Subcutaneous abdominal adipose tissue (tissue), 5 donors: ENCODE measurements at regions not wholly inside any gene's neighbourhood (a gene's known extent, or its start where the extent isn't known, plus 50 kb on each side); places are given as distances from the start of the nearest gene placed in this dataset.

Experiments
- H3K27ac ChIP-seq: one replicate; pipeline ENCODE4 v1.7.0; 2013; ENCODE audit warnings: low read depth, mild to moderate bottlenecking, inconsistent platforms, low read length, moderate library complexity
- H3K27me3 ChIP-seq, 5 donors: one replicate each; pipeline ENCODE4 v1.7.0; 2013; ENCODE audit warnings: low read length in 5 of 5, inconsistent platforms in 1 of 5; ENCODE audit not compliant: control insufficient read depth in 5 of 5, insufficient read depth in 4 of 5
- H3K36me3 ChIP-seq, 5 donors: one replicate each; pipeline ENCODE4 v1.7.0; 2013; ENCODE audit warnings: low read length in 5 of 5; ENCODE audit not compliant: control insufficient read depth in 5 of 5, insufficient read depth in 5 of 5
- H3K4me1 ChIP-seq, 5 donors: one replicate each; pipeline ENCODE4 v1.7.0; 2013; ENCODE audit warnings: low read length in 5 of 5, mild to moderate bottlenecking in 3 of 5, moderate library complexity in 1 of 5; ENCODE audit not compliant: control insufficient read depth in 5 of 5, insufficient read depth in 5 of 5
- H3K4me3 ChIP-seq, 5 donors: one replicate each; pipeline ENCODE4 v1.7.0; 2013; ENCODE audit warnings: low read length in 5 of 5, low read depth in 1 of 5
- H3K9ac ChIP-seq, 5 donors: one replicate each; pipeline ENCODE4 v1.7.0; 2013; ENCODE audit warnings: low read length in 5 of 5, mild to moderate bottlenecking in 4 of 5, moderate library complexity in 3 of 5
- H3K9me3 ChIP-seq, 5 donors: one replicate each; pipeline ENCODE4 v1.7.0; 2013; ENCODE audit warnings: low read length in 5 of 5; ENCODE audit not compliant: control insufficient read depth in 5 of 5
- donor health status: healthy.
- donor health status: healthy.
- donor health status: healthy.
- donor health status: healthy.
- donor health status: healthy.

DNA sequence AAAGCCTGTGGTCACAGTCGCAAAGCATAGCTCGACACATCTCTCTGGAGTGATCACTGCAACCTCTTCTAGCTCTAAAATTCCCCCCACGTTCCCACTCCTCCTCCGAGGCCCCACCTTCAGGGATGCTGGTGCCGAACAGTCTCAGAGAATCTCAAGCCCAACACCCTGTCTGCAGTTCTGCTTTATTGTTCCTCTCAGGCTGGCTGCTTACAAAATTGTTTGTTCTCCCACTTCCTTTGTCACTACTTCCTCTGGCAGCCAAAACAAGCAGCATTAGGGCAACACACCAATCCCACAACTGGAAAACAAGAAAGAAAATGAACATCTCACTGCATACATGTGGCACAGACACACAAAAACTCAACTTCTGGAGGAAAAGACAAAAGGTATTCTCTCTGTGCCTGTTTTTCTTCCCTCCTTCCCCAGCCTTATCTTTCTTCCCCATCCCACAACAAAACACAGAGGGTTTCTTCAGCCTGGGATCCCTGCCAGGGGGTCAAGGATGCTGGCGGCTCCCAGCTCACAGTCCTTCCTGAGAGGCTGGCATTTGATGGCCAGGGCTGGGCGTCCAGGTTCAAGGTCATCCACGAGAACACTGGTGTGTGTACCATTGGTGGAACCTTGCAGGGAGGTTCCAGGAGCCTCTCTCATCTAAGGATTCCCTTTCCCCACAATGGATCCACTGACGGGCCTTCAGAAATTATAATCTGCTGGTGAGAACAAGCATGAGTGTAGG is 108.4 kb downstream of the TMCO5A start:
- Histone ChIP-seq H3K9me3 (no peaks in the 10 kb centered on the region), H3K36me3 (no peaks in the 10 kb centered on the region), H3K27me3 (no peaks in the 10 kb centered on the region), H3K9ac (no peak overlapping the region), H3K4me1 (peaks cover 0 to 15% (median 9%) of the 10 kb centered on the region in 5 donors), H3K4me3 (no peak overlapping the region), H3K27ac (no peak overlapping the region)

DNA sequence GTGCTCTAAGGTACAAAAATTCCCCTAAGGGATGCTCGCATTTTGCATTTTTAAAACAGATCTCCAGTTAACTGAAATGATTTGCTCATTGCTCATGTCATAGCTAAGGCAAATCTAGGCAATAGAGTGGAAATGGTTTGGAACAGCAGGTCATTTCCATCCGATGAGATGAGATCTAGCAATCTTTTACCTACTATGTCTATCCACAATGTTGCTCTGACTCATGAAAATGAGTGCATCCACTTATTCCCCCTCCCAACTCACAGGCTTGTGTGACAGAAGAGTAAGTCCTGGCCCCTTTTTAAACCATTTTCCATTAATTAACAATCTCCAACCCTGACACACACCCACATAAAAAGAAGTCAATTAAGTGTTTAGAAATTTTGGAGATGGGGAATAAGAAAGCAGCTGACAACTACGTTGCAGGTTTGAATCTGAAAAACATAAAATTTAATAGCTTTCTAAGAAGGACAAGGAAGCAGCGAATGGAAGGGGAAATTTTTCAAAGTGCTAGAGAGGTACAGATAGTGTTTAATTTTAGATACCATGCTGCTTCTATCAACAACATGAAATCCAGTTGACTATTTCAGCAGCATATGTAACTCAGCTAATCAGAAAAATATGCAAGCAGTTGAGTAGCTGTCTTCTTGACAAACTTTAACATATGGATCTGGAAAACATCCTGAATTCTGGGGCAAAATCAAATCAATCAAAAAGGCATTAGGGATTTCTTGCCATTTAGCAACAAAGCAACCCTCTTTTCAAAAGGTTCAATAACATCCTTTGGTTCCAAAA is 112.0 kb downstream of the TMCO5A start:
- no peaks in the 10 kb centered on the region for H3K9me3 ChIP-seq
- peaks cover 0 to 23% (median 10%) of the 10 kb centered on the region in 5 donors for H3K4me1 ChIP-seq
- H3K27ac ChIP-seq, result no peak overlapping the region
- H3K9ac ChIP-seq, result no peak overlapping the region
- H3K36me3 ChIP-seq, result no peaks in the 10 kb centered on the region
- no peaks in the 10 kb centered on the region for H3K27me3 ChIP-seq
- H3K4me3 ChIP-seq, result no peak overlapping the region

DNA sequence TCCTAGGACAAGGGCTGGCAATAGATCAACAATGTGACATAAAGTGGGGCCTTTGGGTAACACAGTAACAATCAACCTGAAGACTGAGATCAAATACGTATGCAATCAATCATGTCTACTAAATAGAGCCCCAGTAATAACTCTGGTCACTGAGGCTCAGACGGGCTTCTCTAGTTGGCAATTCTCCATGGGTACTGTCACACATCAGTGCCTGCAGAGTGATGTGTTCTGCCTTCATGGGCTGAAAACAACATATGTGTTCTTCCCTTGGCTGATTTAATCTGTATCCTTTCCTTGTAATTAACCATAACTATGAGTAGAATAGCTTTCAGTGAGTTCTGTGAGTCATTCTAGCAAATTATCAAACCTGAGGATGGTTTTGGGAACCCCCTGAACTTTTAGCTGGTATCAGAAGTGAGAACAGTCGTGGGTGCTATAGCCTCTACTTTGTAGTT is 113.6 kb downstream of the TMCO5A start:
- H3K4me1 ChIP-seq, result peaks cover 0 to 13% (median 8%) of the 10 kb centered on the region in 5 donors
- no peaks in the 10 kb centered on the region for H3K27me3 ChIP-seq
- no peaks in the 10 kb centered on the region for H3K36me3 ChIP-seq
- H3K27ac ChIP-seq, result no peak overlapping the region
- H3K9me3 ChIP-seq, result no peaks in the 10 kb centered on the region
- no peak overlapping the region for H3K9ac ChIP-seq
- H3K4me3 ChIP-seq, result no peak overlapping the region

DNA sequence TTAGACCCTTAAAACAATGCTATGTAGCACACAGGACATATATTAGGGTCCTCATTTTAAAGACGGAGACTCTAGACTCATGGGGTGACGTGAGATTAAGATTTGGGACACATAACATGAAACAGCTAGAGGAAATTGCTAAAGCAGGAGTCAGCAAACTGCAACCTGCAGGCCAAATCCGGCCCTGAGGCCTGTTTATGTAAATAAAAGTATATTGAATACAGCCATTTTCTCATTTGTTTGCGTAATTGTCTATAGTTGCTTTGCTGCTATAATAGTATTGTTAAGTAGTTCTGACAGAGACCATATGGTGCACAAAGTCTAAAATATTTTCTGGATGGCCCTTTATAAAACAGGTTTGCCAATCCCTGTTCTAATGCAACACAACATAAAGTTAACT is 115.5 kb downstream of the TMCO5A start:
- peak overlapping the region in 1 of 5 donors; percentile 46 for H3K9ac ChIP-seq
- H3K27ac ChIP-seq, result peak overlapping the region; percentile 75
- no peak overlapping the region for H3K4me3 ChIP-seq
- no peaks in the 10 kb centered on the region for H3K9me3 ChIP-seq
- no peaks in the 10 kb centered on the region for H3K27me3 ChIP-seq
- peaks cover 0 to 15% (median 7%) of the 10 kb centered on the region in 5 donors for H3K4me1 ChIP-seq
- no peaks in the 10 kb centered on the region for H3K36me3 ChIP-seq

DNA sequence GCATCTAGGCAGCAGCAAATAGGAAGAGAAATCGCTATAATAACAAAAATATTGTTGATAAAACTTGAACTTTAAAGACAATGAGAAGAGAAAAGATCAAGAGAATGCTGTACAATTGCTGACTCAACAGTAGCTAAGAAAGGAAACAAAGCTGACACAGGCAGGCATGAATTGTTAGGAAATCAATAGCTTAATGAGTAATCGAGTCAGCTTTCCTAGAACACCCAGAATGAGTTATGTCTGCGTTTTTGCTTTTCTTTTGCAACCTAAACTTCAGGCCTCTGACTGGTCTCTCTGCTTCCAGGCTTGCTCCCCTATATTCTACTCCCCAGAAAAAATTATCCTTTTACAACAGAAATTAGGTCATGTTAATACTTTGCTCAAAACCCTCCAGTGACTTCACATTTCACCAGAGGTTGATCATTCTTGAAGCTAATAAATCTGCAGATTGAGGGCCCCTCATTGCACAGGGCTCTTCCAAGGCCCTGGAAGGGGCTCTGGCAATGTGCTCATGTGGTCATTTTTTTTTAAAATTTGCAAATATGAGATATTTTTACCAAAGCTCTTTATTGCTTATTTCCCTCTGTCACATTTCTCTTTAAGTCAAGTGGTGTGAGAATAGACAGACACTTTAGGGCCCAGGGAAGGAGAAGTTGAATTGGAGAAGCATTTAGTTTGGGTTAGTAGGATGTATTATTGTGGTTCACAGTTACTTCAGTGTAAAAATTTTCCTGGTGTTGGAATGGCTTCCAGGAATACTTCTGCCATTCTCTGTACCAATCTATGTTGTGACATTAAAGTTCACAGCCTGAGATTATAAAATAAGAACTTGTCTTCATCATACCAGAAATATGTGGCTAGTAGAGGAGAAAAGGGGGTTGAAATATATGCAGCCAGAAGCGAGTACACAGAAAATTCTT is 116.3 kb downstream of the TMCO5A start:
- no peaks in the 10 kb centered on the region for H3K27me3 ChIP-seq
- no peak overlapping the region for H3K4me3 ChIP-seq
- H3K36me3 ChIP-seq, result no peaks in the 10 kb centered on the region
- H3K27ac ChIP-seq, result peak overlapping the region; percentile 75
- H3K9me3 ChIP-seq, result no peaks in the 10 kb centered on the region
- H3K9ac ChIP-seq, result peak overlapping the region in 2 of 5 donors; percentile 17 to 46
- peaks cover 0 to 15% (median 7%) of the 10 kb centered on the region in 5 donors for H3K4me1 ChIP-seq

DNA sequence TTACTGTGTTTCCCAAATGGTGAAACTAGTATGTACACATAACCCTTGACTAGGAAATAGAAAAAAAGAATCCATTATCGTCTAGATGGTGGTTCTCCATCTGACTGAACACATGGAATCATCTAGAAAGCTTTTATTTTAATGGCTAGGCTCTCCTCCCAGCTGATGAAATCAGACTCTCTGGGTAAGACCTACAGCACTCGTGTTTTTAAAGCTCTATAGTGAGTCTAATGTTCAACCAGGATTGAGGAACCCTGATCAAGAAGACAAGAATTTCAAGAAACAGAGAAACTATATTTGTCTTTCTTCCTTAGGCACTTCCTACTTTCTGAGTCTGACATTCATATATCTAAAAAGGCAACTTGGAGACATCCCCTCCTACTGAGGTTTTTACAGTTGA is 118.8 kb downstream of the TMCO5A start:
- H3K36me3 ChIP-seq, result no peaks in the 10 kb centered on the region
- H3K9ac ChIP-seq, result no peak overlapping the region
- no peaks in the 10 kb centered on the region for H3K27me3 ChIP-seq
- no peaks in the 10 kb centered on the region for H3K9me3 ChIP-seq
- peak overlapping the region; percentile 6 for H3K27ac ChIP-seq
- peaks cover 0 to 15% (median 10%) of the 10 kb centered on the region in 5 donors for H3K4me1 ChIP-seq
- no peak overlapping the region for H3K4me3 ChIP-seq

DNA sequence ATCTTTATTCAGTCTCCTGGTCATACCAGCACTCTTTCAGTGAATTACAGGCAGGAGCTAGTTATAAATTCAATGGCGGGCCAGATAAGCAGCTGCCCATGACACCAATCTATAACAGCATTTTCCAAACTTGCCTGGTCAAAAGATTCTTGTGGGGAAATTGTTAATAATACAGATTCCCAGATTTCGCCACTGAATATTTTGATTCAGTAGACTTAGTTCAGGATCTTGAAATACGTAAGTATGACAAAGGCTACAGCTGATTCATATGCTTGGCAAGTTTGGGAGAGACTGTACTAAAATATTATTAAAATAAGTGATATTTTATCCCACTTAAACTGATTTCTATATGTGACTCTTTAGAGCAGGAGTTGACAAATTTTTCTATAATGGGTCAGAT is 119.3 kb downstream of the TMCO5A start:
- Histone ChIP-seq H3K27ac (peak overlapping the region; percentile 6), H3K9me3 (no peaks in the 10 kb centered on the region)

DNA sequence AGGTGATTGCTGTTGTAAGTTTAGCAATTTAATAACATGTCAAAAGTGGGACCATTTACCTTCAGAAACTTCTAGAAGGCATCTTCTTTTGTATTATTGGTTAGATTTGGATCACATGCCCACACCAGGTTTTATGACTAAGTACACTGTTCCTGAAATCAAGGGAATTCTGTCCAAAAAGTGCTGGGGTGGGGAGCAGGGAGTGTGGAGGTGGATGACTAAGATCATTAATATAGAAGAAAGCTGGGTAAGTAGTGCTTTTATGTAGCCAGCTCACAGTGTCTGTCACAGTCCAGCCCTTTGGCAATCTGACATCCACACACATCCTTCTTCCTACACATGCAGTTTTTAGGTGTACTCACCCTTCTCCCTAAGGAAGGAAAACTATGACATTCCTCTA is 120.0 kb downstream of the TMCO5A start:
- Histone ChIP-seq H3K9ac (no peak overlapping the region), H3K4me3 (no peak overlapping the region), H3K4me1 (peaks cover 0 to 21% (median 12%) of the 10 kb centered on the region in 5 donors), H3K27ac (no peak overlapping the region), H3K27me3 (no peaks in the 10 kb centered on the region), H3K36me3 (no peaks in the 10 kb centered on the region), H3K9me3 (no peaks in the 10 kb centered on the region)

More for the DNA sequence above, 119.3 kb downstream of the TMCO5A start:
- no peaks in the 10 kb centered on the region for H3K27me3 ChIP-seq
- no peaks in the 10 kb centered on the region for H3K36me3 ChIP-seq
- no peak overlapping the region for H3K9ac ChIP-seq
- no peak overlapping the region for H3K4me3 ChIP-seq
- H3K4me1 ChIP-seq, result peaks cover 0 to 19% (median 12%) of the 10 kb centered on the region in 5 donors

DNA sequence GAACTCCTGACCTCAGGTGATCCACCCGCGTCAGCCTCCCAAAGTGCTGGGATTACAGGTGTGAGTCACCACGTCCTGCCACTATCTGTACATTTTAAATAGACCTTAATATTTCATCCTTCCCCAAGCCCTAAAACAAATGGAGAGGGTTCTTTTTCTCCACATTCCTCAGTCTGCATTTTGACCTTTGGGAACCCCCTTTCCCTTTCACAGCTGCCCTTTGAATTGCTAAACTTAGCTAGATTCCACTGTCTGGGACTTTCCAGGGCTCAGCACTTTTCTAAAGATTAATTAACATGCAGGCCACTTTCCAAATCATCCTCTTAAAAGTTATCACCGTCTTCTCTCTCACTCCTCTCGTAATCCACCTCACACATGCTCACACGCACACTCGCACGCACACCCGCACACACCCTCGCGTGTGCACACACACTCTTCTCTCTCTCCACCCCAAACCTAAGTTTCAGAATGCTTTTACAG is 124.2 kb downstream of the TMCO5A start:
- Histone ChIP-seq H3K9me3 (no peaks in the 10 kb centered on the region), H3K4me1 (peaks cover 0 to 22% (median under 1%) of the 10 kb centered on the region in 5 donors), H3K4me3 (no peak overlapping the region), H3K27ac (no peak overlapping the region), H3K36me3 (no peaks in the 10 kb centered on the region), H3K9ac (no peak overlapping the region), H3K27me3 (no peaks in the 10 kb centered on the region)
